ENCODE measurements at regions not wholly inside any gene's neighbourhood (a gene's known extent, or its start where the extent isn't known, plus 50 kb on each side); places are given as distances from the start of the nearest gene placed in this dataset.

DNA sequence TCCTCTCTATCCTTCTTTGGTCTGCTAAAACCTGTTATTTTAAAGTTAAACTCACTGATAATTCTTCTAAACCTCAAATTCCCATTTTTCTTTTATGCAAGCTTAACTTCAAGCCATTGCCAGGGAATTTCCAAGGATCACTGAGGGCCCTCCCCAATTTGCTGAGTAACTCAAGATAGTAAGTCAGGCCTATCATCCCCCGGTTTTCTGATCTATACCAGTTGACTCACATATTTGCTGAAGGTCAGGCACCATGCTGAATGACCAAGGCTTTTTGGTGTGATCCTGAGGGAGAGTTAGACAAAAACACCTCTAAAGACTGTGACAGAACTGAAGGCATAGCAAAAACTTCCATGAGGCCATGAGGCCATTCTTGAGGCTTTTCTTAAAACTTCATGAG is 1301.9 kb downstream of the PCDH7 start:
- no peak for TF ChIP-seq ZNF274 (IDR thresholded peaks at IDR 0.05; ENCODE audit: low read depth, low read length)
- TF ChIP-seq CTCF (IDR thresholded peaks at IDR 0.05 in 2 of 3, conservative IDR thresholded peaks at IDR 0.05 in 1 of 3; ENCODE audit: borderline replicate concordance in 1 of 3, insufficient read depth in 1 of 3, low read depth in 2 of 3, low read length in 2 of 3): no peak
- no peak for TF ChIP-seq MAX (IDR thresholded peaks at IDR 0.05)
- no peak for TF ChIP-seq ZBTB33 (IDR thresholded peaks at IDR 0.05; ENCODE audit: extremely low read depth, insufficient replicate concordance, low read length)
- TF ChIP-seq, protein P1, sequence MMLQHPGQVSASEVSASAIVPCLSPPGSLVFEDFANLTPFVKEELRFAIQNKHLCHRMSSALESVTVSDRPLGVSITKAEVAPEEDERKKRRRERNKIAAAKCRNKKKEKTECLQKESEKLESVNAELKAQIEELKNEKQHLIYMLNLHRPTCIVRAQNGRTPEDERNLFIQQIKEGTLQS (IDR thresholded peaks at IDR 0.05): no peak
- no peak for TF ChIP-seq EZH2 (IDR thresholded peaks at IDR 0.05)

All from HCT116 (cell line).